Suprapubic skin (tissue), 4 donors: ENCODE measurements at regions not wholly inside any gene's neighbourhood (a gene's known extent, or its start where the extent isn't known, plus 50 kb on each side); places are given as distances from the start of the nearest gene placed in this dataset.

Source experiments
- EP300 ChIP-seq: sonication (generic); formaldehyde crosslinking; IDR thresholded peaks from one replicate; pipeline ENCODE4 v1.6.1; 2017; ENCODE audit warnings: antibody characterized with exemption
- POLR2A ChIP-seq, 2 donors: fragments of 450-650 bp; IDR thresholded peaks; one replicate each; pipeline ENCODE4 v1.6.1; 2017; ENCODE audit warnings: antibody characterized with exemption in 2 of 2, mild to moderate bottlenecking in 2 of 2, moderate library complexity in 2 of 2
- POLR2AphosphoS5 ChIP-seq, 3 donors: sonication (generic); formaldehyde crosslinking; IDR thresholded peaks; one replicate each; pipeline ENCODE4 v1.6.1; 2017; ENCODE audit warnings: antibody characterized with exemption in 3 of 3
- TF ChIP-seq, protein P1 (sequence below), 2 donors: fragments of 200-600 bp in 1 of 2; fragments of 450-650 bp in 1 of 2; sonication (generic) in 1 of 2; IDR thresholded peaks; one replicate each; pipeline ENCODE4 v1.5.1; 2016 to 2019; ENCODE audit warnings: antibody characterized with exemption in 2 of 2, mild to moderate bottlenecking in 1 of 2, moderate library complexity in 1 of 2

GRCh38 chr10:37703833-37704382 lies 153.5 kb downstream of the ZNF248 start:
- TF ChIP-seq, protein P1, sequence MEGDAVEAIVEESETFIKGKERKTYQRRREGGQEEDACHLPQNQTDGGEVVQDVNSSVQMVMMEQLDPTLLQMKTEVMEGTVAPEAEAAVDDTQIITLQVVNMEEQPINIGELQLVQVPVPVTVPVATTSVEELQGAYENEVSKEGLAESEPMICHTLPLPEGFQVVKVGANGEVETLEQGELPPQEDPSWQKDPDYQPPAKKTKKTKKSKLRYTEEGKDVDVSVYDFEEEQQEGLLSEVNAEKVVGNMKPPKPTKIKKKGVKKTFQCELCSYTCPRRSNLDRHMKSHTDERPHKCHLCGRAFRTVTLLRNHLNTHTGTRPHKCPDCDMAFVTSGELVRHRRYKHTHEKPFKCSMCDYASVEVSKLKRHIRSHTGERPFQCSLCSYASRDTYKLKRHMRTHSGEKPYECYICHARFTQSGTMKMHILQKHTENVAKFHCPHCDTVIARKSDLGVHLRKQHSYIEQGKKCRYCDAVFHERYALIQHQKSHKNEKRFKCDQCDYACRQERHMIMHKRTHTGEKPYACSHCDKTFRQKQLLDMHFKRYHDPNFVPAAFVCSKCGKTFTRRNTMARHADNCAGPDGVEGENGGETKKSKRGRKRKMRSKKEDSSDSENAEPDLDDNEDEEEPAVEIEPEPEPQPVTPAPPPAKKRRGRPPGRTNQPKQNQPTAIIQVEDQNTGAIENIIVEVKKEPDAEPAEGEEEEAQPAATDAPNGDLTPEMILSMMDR (IDR thresholded peaks at IDR 0.05): no peak
- TF ChIP-seq POLR2A (IDR thresholded peaks at IDR 0.05) (no peak), EP300 (no peak), POLR2AphosphoS5 (IDR thresholded peaks at IDR 0.05) (no peak)
